ENCODE measurements at regions not wholly inside any gene's neighbourhood (a gene's known extent, or its start where the extent isn't known, plus 50 kb on each side); places are given as distances from the start of the nearest gene placed in this dataset.

GRCh38 chr9:38128752-38129270, 59.8 kb upstream of the SHB start:
- Histone ChIP-seq H3F3A (ENCODE audit: insufficient read depth, low read length) (no peaks in the 10 kb centered on the region), H3K4me1 (ENCODE audit: insufficient read depth, low read length, severe bottlenecking) (no peaks in the 10 kb centered on the region), H2AFZ (ENCODE audit: low read length) (no peak overlapping the region), H3K27ac (ENCODE audit: low read depth, low read length, poor library complexity, severe bottlenecking) (no peak overlapping the region), H3K9me3 (ENCODE audit: low read length) (no peaks in the 10 kb centered on the region), H3K9ac (ENCODE audit: low read length) (no peak overlapping the region), H3K4me3 (ENCODE audit: low read depth, low read length, poor library complexity, severe bottlenecking) (no peak overlapping the region), H3K79me2 (ENCODE audit: insufficient read depth, low read length) (no peaks in the 10 kb centered on the region), H3K9me2 (ENCODE audit: low read depth, low read length) (no peaks in the 10 kb centered on the region), H3K36me3 (ENCODE audit: insufficient read depth, low read length) (no peaks in the 10 kb centered on the region), H3K4me2 (ENCODE audit: low read length) (no peak overlapping the region), H3K27me3 (ENCODE audit: insufficient read depth, low read length) (0 out of 2 replicates have a peak, but pooled peaks cover 5% of the 10 kb centered on the region), H4K20me1 (ENCODE audit: insufficient read depth, low read length) (no peaks in the 10 kb centered on the region)
- TF ChIP-seq EZH2 (IDR thresholded peaks at IDR 0.05; ENCODE audit: borderline replicate concordance, low read length) = no peak
- TF ChIP-seq CTCF (IDR thresholded peaks at IDR 0.05; ENCODE audit: low read length) = no peak

GRCh38 chr9:38127271-38127839, 58.3 kb upstream of the SHB start:
- Histone ChIP-seq H3K9ac (ENCODE audit: low read length) (no peak overlapping the region), H3K27me3 (ENCODE audit: insufficient read depth, low read length) (0 out of 2 replicates have a peak, but pooled peaks cover 5% of the 10 kb centered on the region), H3K79me2 (ENCODE audit: insufficient read depth, low read length) (no peaks in the 10 kb centered on the region), H3K4me1 (ENCODE audit: insufficient read depth, low read length, severe bottlenecking) (no peaks in the 10 kb centered on the region), H3K9me2 (ENCODE audit: low read depth, low read length) (no peaks in the 10 kb centered on the region), H3K9me3 (ENCODE audit: low read length) (no peaks in the 10 kb centered on the region), H4K20me1 (ENCODE audit: insufficient read depth, low read length) (no peaks in the 10 kb centered on the region), H3K27ac (ENCODE audit: low read depth, low read length, poor library complexity, severe bottlenecking) (no peak overlapping the region), H3F3A (ENCODE audit: insufficient read depth, low read length) (no peaks in the 10 kb centered on the region), H3K4me2 (ENCODE audit: low read length) (no peak overlapping the region), H3K36me3 (ENCODE audit: insufficient read depth, low read length) (no peaks in the 10 kb centered on the region), H3K4me3 (ENCODE audit: low read depth, low read length, poor library complexity, severe bottlenecking) (no peak overlapping the region), H2AFZ (ENCODE audit: low read length) (no peak overlapping the region)
- no peak for TF ChIP-seq CTCF (IDR thresholded peaks at IDR 0.05; ENCODE audit: low read length)
- no peak for TF ChIP-seq EZH2 (IDR thresholded peaks at IDR 0.05; ENCODE audit: borderline replicate concordance, low read length)

GRCh38 chr9:38126730-38127129, 57.7 kb upstream of the SHB start:
- Histone ChIP-seq H3K4me2 (ENCODE audit: low read length) (no peak overlapping the region), H3K9ac (ENCODE audit: low read length) (no peak overlapping the region)
- TF ChIP-seq CTCF (IDR thresholded peaks at IDR 0.05; ENCODE audit: low read length) (no peak), EZH2 (IDR thresholded peaks at IDR 0.05; ENCODE audit: borderline replicate concordance, low read length) (no peak)

More at GRCh38 chr9:38126730-38127129, 57.7 kb upstream of the SHB start:
- Histone ChIP-seq H3K4me3 (ENCODE audit: low read depth, low read length, poor library complexity, severe bottlenecking) (no peak overlapping the region), H3K27ac (ENCODE audit: low read depth, low read length, poor library complexity, severe bottlenecking) (no peak overlapping the region), H3K9me2 (ENCODE audit: low read depth, low read length) (no peaks in the 10 kb centered on the region), H3F3A (ENCODE audit: insufficient read depth, low read length) (no peaks in the 10 kb centered on the region), H3K79me2 (ENCODE audit: insufficient read depth, low read length) (no peaks in the 10 kb centered on the region), H3K4me1 (ENCODE audit: insufficient read depth, low read length, severe bottlenecking) (no peaks in the 10 kb centered on the region), H4K20me1 (ENCODE audit: insufficient read depth, low read length) (no peaks in the 10 kb centered on the region), H3K9me3 (ENCODE audit: low read length) (no peaks in the 10 kb centered on the region), H3K36me3 (ENCODE audit: insufficient read depth, low read length) (no peaks in the 10 kb centered on the region), H3K27me3 (ENCODE audit: insufficient read depth, low read length) (0 out of 2 replicates have a peak, but pooled peaks cover 5% of the 10 kb centered on the region), H2AFZ (ENCODE audit: low read length) (no peak overlapping the region)

Data from OCI-LY1 (cell line).